Gastrocnemius medialis (tissue), 4 donors: ENCODE measurements at regions not wholly inside any gene's neighbourhood (a gene's known extent, or its start where the extent isn't known, plus 50 kb on each side); places are given as distances from the start of the nearest gene placed in this dataset.

Experiments
- ATAC-seq, 2 donors: fragments of 150-250 bp; one replicate each; pipeline ENCODE4 v1.9.1; 2016
- DNase-seq, 2 donors: peaks; one replicate each; pipeline ENCODE4 v3.0.0-alpha.2; 2019
- H3K27ac ChIP-seq, 4 donors: fragments of 200-600 bp; sonication (generic); 1 replicate in 1 of 4; 2 replicates in 3 of 4; pipeline ENCODE4 v1.5.1; 2016 to 2018; ENCODE audit warnings: mild to moderate bottlenecking in 2 of 4, moderate library complexity in 1 of 4
- H3K27me3 ChIP-seq, 3 donors: fragments of 200-600 bp; sonication (generic) in 2 of 3; 1 replicate in 1 of 3; 2 replicates in 2 of 3; pipeline versions ENCODE4 v1.5.1 to v1.6.0; 2016 to 2019; ENCODE audit warnings: mild to moderate bottlenecking in 1 of 3, moderate library complexity in 1 of 3
- H3K36me3 ChIP-seq, 2 donors: fragments of 200-600 bp; sonication (generic) in 1 of 2; one replicate each; pipeline ENCODE4 v1.5.1; 2017 to 2018
- H3K4me1 ChIP-seq, 2 donors: fragments of 200-600 bp; sonication (generic) in 1 of 2; one replicate each; pipeline ENCODE4 v1.5.1; 2016 to 2017; ENCODE audit warnings: mild to moderate bottlenecking in 2 of 2
- H3K4me3 ChIP-seq, 4 donors: fragments of 200-600 bp; sonication (generic) in 3 of 4; 1 replicate in 1 of 4; 2 replicates in 3 of 4; pipeline ENCODE4 v1.5.1; 2016 to 2019; ENCODE audit warnings: mild to moderate bottlenecking in 2 of 4
- H3K9me3 ChIP-seq, 3 donors: fragments of 200-600 bp; sonication (generic) in 2 of 3; 1 replicate in 1 of 3; 2 replicates in 2 of 3; pipeline ENCODE4 v1.5.1; 2016 to 2019
- CTCF ChIP-seq, 5 experiments: fragments of 450-650 bp in 3 of 5; fragments of 200-600 bp in 2 of 5; sonication (generic) in 2 of 5; IDR thresholded peaks in 4 of 5; conservative IDR thresholded peaks in 1 of 5; 1 replicate in 4 of 5; 2 replicates in 1 of 5; pipeline ENCODE4 v1.5.1; 2016 to 2019; ENCODE audit warnings: antibody characterized with exemption in 5 of 5, mild to moderate bottlenecking in 3 of 5, moderate library complexity in 3 of 5
- POLR2A ChIP-seq, 2 donors: fragments of 450-650 bp; IDR thresholded peaks; one replicate each; pipeline ENCODE4 v1.6.1; 2017; ENCODE audit warnings: antibody characterized with exemption in 2 of 2, mild to moderate bottlenecking in 2 of 2, moderate library complexity in 2 of 2
- in situ Hi-C, 4 donors: fragments of 200-750 bp; cut with MboI; loops; one replicate each; pipeline versions ENCODE4 v1.15.0 to v1.8.0; 2017; ENCODE audit warnings: low sequenced_read_pairs in 4 of 4
- intact Hi-C: fragments of 100-400 bp; cut with DNase I; formaldehyde crosslinking; loops from one replicate; pipeline ENCODE4 v1.15.1; 2023; ENCODE audit warnings: low total_unique reads

GRCh38 chr5:71969460-71969859 lies 137.8 kb upstream of the MAP1B start:
- intact Hi-C loops: no loop called here
- H3K36me3 ChIP-seq: no peaks in the 10 kb centered on the region
- no peaks in the 10 kb centered on the region for H3K9me3 ChIP-seq
- H3K27ac ChIP-seq: no peak overlapping the region
- TF ChIP-seq CTCF (IDR thresholded peaks at IDR 0.05 in 4 of 5, conservative IDR thresholded peaks at IDR 0.05 in 1 of 5): no peak
- no peak for TF ChIP-seq POLR2A (IDR thresholded peaks at IDR 0.05)
- in situ Hi-C loops: no loop called here
- ATAC-seq: no peak
- no peak overlapping the region for H3K4me3 ChIP-seq
- H3K27me3 ChIP-seq: no peaks in the 10 kb centered on the region
- H3K4me1 ChIP-seq: no peaks in the 10 kb centered on the region
- no peak for DNase-seq

- in situ Hi-C loops: no loop called here
Observed at GRCh38 chr5:71971862-71972261, 135.4 kb upstream of the MAP1B start.

GRCh38 chr5:71972777-71973473 lies 134.3 kb upstream of the MAP1B start:
- intact Hi-C loops: no loop called here
- in situ Hi-C loops: no loop called here
- Histone ChIP-seq H3K4me1 (no peaks in the 10 kb centered on the region), H3K27ac (peak overlapping the region; percentile 20 to 60 (median 56)), H3K27me3 (no peaks in the 10 kb centered on the region), H3K4me3 (no peak overlapping the region), H3K36me3 (no peaks in the 10 kb centered on the region), H3K9me3 (no peaks in the 10 kb centered on the region)
- TF ChIP-seq POLR2A (IDR thresholded peaks at IDR 0.05): no peak
- TF ChIP-seq CTCF (IDR thresholded peaks at IDR 0.05 in 4 of 5, conservative IDR thresholded peaks at IDR 0.05 in 1 of 5): no peak
- peak in 1 of 2 donors; percentile 57 for ATAC-seq
- DNase-seq: no peak

More at GRCh38 chr5:71971862-71972261, 135.4 kb upstream of the MAP1B start:
- no peak for ATAC-seq
- TF ChIP-seq POLR2A (IDR thresholded peaks at IDR 0.05) (no peak), CTCF (IDR thresholded peaks at IDR 0.05 in 4 of 5, conservative IDR thresholded peaks at IDR 0.05 in 1 of 5) (no peak)
- peak overlapping the region in 1 of 4 donors; percentile 60 for H3K27ac ChIP-seq
- no peak for DNase-seq
- H3K4me3 ChIP-seq: no peak overlapping the region
- no peaks in the 10 kb centered on the region for H3K4me1 ChIP-seq
- intact Hi-C loops: no loop called here
- no peaks in the 10 kb centered on the region for H3K9me3 ChIP-seq
- H3K36me3 ChIP-seq: no peaks in the 10 kb centered on the region
- H3K27me3 ChIP-seq: no peaks in the 10 kb centered on the region

GRCh38 chr5:71973563-71973962 lies 133.7 kb upstream of the MAP1B start:
- in situ Hi-C loops: no loop called here
- Histone ChIP-seq H3K27me3 (no peaks in the 10 kb centered on the region), H3K4me3 (no peak overlapping the region), H3K27ac (peak overlapping the region; percentile 53 to 60 (median 56)), H3K9me3 (no peaks in the 10 kb centered on the region), H3K4me1 (no peaks in the 10 kb centered on the region), H3K36me3 (no peaks in the 10 kb centered on the region)
- DNase-seq: no peak
- no peak for ATAC-seq
- intact Hi-C loops: no loop called here
- TF ChIP-seq POLR2A (IDR thresholded peaks at IDR 0.05) (no peak), CTCF (IDR thresholded peaks at IDR 0.05 in 4 of 5, conservative IDR thresholded peaks at IDR 0.05 in 1 of 5) (no peak)

GRCh38 chr5:71974165-71974564 lies 133.1 kb upstream of the MAP1B start:
- Histone ChIP-seq H3K9me3 (no peaks in the 10 kb centered on the region), H3K36me3 (no peaks in the 10 kb centered on the region), H3K4me3 (no peak overlapping the region), H3K4me1 (no peaks in the 10 kb centered on the region), H3K27me3 (no peaks in the 10 kb centered on the region), H3K27ac (peak overlapping the region; percentile 53 to 60 (median 56))
- peak; percentile 21 to 33 for DNase-seq
- TF ChIP-seq CTCF (IDR thresholded peaks at IDR 0.05 in 4 of 5, conservative IDR thresholded peaks at IDR 0.05 in 1 of 5) (no peak), POLR2A (IDR thresholded peaks at IDR 0.05) (no peak)
- in situ Hi-C loops: no loop called here
- ATAC-seq: peak; percentile 62 to 75
- intact Hi-C loops: no loop called here
